MM.1S (cell line): ENCODE measurements at regions not wholly inside any gene's neighbourhood (a gene's known extent, or its start where the extent isn't known, plus 50 kb on each side); places are given as distances from the start of the nearest gene placed in this dataset.

ENCODE experiments used
- DNase-seq: peaks from one replicate; pipeline ENCODE4 v3.0.0-alpha.2; 2015
- H2AFZ ChIP-seq: fragments of 300-600 bp; sonication (generic); 2 replicates; pipeline ENCODE4 v1.6.0; 2016; ENCODE audit warnings: antibody characterized with exemption, low read length
- H3F3A ChIP-seq: fragments of 300-600 bp; sonication (generic); 2 replicates; pipeline ENCODE4 v1.6.1; 2016; ENCODE audit warnings: mild to moderate bottlenecking, antibody characterized with exemption, low read length, moderate library complexity, mixed read lengths; ENCODE audit not compliant: insufficient read depth
- H3K27ac ChIP-seq: fragments of 300-600 bp; sonication (generic); 2 replicates; pipeline ENCODE4 v1.5.1; 2016; ENCODE audit warnings: mild to moderate bottlenecking, low read length
- H3K27me3 ChIP-seq: fragments of 300-600 bp; sonication (generic); replicated peaks from 2 replicates; pipeline ENCODE4 v1.6.0; 2016; ENCODE audit warnings: low read length; ENCODE audit not compliant: insufficient read depth
- H3K36me3 ChIP-seq: fragments of 300-600 bp; sonication (generic); replicated peaks from 2 replicates; pipeline ENCODE4 v1.6.1; 2016; ENCODE audit warnings: mild to moderate bottlenecking, low read length, mixed read lengths; ENCODE audit not compliant: insufficient read depth
- H3K4me1 ChIP-seq: fragments of 300-600 bp; sonication (generic); 2 replicates; pipeline ENCODE4 v1.6.1; 2016; ENCODE audit warnings: low read length, mixed read lengths
- H3K4me2 ChIP-seq: fragments of 300-600 bp; sonication (generic); 2 replicates; pipeline ENCODE4 v1.6.0; 2016; ENCODE audit warnings: low read depth, low read length
- H3K4me3 ChIP-seq: fragments of 300-600 bp; sonication (generic); 2 replicates; pipeline ENCODE4 v1.5.1; 2016; ENCODE audit warnings: low read length, mixed read lengths
- H3K79me2 ChIP-seq: fragments of 300-600 bp; sonication (generic); 2 replicates; pipeline ENCODE4 v1.6.1; 2016; ENCODE audit warnings: mixed run types, low read length, mixed read lengths
- H3K9ac ChIP-seq: fragments of 300-600 bp; sonication (generic); 2 replicates; pipeline ENCODE4 v1.6.1; 2016; ENCODE audit warnings: low read length, mixed read lengths
- H3K9me2 ChIP-seq: fragments of 300-600 bp; sonication (generic); replicated peaks from 2 replicates; pipeline ENCODE4 v1.6.1; 2016; ENCODE audit warnings: mild to moderate bottlenecking, low read length, mixed read lengths; ENCODE audit not compliant: insufficient read depth
- H3K9me3 ChIP-seq: fragments of 300-600 bp; sonication (generic); replicated peaks from 2 replicates; pipeline ENCODE4 v1.6.1; 2016; ENCODE audit warnings: mild to moderate bottlenecking, low read length, mixed read lengths; ENCODE audit not compliant: insufficient read depth
- H4K20me1 ChIP-seq: fragments of 300-600 bp; sonication (generic); 2 replicates; pipeline ENCODE4 v1.6.1; 2016; ENCODE audit warnings: mild to moderate bottlenecking, low read length, moderate library complexity, mixed read lengths; ENCODE audit not compliant: insufficient read depth
- CTCF ChIP-seq: fragments of 300-600 bp; sonication (generic); IDR thresholded peaks from 2 replicates; pipeline ENCODE4 v1.5.1; 2016; ENCODE audit warnings: antibody characterized with exemption, low read length, mixed read lengths
- EZH2 ChIP-seq: fragments of 300-600 bp; sonication (generic); optimal IDR thresholded peaks from 2 replicates; pipeline ENCODE3; 2017; ENCODE audit warnings: low read depth, mild to moderate bottlenecking, antibody characterized with exemption, low read length, mixed read lengths
- EZH2phosphoT487 ChIP-seq: fragments of 300-600 bp; sonication (generic); IDR thresholded peaks from 2 replicates; pipeline ENCODE4 v1.6.1; 2018; ENCODE audit warnings: antibody characterized with exemption, low read length

GRCh38 chr13:38008636-38009035, 139.1 kb upstream of the TRPC4 start:
- H3K4me2 ChIP-seq = no peak overlapping the region
- no peak overlapping the region for H2AFZ ChIP-seq
- DNase-seq = no peak
- no peak overlapping the region for H3K9ac ChIP-seq
- H3K4me1 ChIP-seq = no peaks in the 10 kb centered on the region
- no peaks in the 10 kb centered on the region for H3K27me3 ChIP-seq
- H3K79me2 ChIP-seq = no peaks in the 10 kb centered on the region
- H3K27ac ChIP-seq = no peak overlapping the region
- no peaks in the 10 kb centered on the region for H4K20me1 ChIP-seq
- no peaks in the 10 kb centered on the region for H3F3A ChIP-seq
- no peaks in the 10 kb centered on the region for H3K36me3 ChIP-seq
- no peaks in the 10 kb centered on the region for H3K9me2 ChIP-seq
- no peaks in the 10 kb centered on the region for H3K9me3 ChIP-seq
- TF ChIP-seq EZH2 (no peak), EZH2phosphoT487 (no peak), CTCF (no peak)
- no peak overlapping the region for H3K4me3 ChIP-seq

GRCh38 chr13:38002606-38003005, 133.0 kb upstream of the TRPC4 start:
- no peaks in the 10 kb centered on the region for H4K20me1 ChIP-seq
- no peak overlapping the region for H3K4me3 ChIP-seq
- no peaks in the 10 kb centered on the region for H3F3A ChIP-seq
- H3K79me2 ChIP-seq = no peaks in the 10 kb centered on the region
- H3K36me3 ChIP-seq = no peaks in the 10 kb centered on the region
- no peaks in the 10 kb centered on the region for H3K9me3 ChIP-seq
- no peak overlapping the region for H3K4me2 ChIP-seq
- no peak overlapping the region for H2AFZ ChIP-seq
- H3K4me1 ChIP-seq = no peaks in the 10 kb centered on the region
- no peaks in the 10 kb centered on the region for H3K9me2 ChIP-seq
- H3K9ac ChIP-seq = no peak overlapping the region
- H3K27ac ChIP-seq = no peak overlapping the region
- no peak for DNase-seq
- no peak for TF ChIP-seq EZH2
- TF ChIP-seq EZH2phosphoT487 = no peak
- no peak for TF ChIP-seq CTCF
- no peaks in the 10 kb centered on the region for H3K27me3 ChIP-seq

GRCh38 chr13:37997641-37998040, 128.1 kb upstream of the TRPC4 start:
- no peak overlapping the region for H3K4me2 ChIP-seq
- TF ChIP-seq EZH2 (no peak), EZH2phosphoT487 (no peak), CTCF (no peak)
- no peak overlapping the region for H2AFZ ChIP-seq
- no peaks in the 10 kb centered on the region for H3K4me1 ChIP-seq
- no peak overlapping the region for H3K27ac ChIP-seq
- no peak overlapping the region for H3K4me3 ChIP-seq
- no peaks in the 10 kb centered on the region for H3K79me2 ChIP-seq
- H3K27me3 ChIP-seq = no peaks in the 10 kb centered on the region
- no peaks in the 10 kb centered on the region for H3F3A ChIP-seq
- DNase-seq = no peak
- no peaks in the 10 kb centered on the region for H3K9me3 ChIP-seq
- H4K20me1 ChIP-seq = no peaks in the 10 kb centered on the region
- H3K9me2 ChIP-seq = no peaks in the 10 kb centered on the region
- no peaks in the 10 kb centered on the region for H3K36me3 ChIP-seq
- H3K9ac ChIP-seq = no peak overlapping the region
